ENCODE measurements at regions not wholly inside any gene's neighbourhood (a gene's known extent, or its start where the extent isn't known, plus 50 kb on each side); places are given as distances from the start of the nearest gene placed in this dataset.
A peak's percentile ranks its signal among the peaks of the same experiment; 100 is the strongest.
"Not testable (repeated sequence)": the region's sequence is repeated elsewhere in the genome, so short reads cannot be mapped to it uniquely, and the experiment has no call there.

DNA sequence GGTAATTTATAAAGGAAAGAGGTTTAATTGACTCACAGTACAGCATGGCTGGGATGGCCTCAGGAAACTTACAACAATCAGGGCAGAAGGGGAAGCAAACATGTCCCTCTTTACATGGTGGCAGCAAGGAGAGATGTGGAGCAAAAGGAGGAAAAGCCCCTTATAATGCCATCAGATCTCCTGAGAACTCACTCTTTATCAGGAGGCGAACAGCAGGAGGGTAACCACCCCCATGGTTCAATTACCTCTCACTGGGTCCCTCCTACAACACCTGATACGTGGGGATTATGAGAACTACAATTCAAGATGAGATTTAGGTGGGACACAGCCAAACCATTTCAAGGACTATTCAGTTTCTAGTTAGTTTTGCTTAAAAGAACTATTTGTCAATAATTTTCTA lies 453.3 kb downstream of the C12orf50 start:
- DNase-seq (ENCODE audit: low spot score): no peak

- DNase-seq (ENCODE audit: low spot score): not testable (repeated sequence)
Observed at GRCh38 chr12:87566918-87567317, 462.3 kb downstream of the C12orf50 start.

DNA sequence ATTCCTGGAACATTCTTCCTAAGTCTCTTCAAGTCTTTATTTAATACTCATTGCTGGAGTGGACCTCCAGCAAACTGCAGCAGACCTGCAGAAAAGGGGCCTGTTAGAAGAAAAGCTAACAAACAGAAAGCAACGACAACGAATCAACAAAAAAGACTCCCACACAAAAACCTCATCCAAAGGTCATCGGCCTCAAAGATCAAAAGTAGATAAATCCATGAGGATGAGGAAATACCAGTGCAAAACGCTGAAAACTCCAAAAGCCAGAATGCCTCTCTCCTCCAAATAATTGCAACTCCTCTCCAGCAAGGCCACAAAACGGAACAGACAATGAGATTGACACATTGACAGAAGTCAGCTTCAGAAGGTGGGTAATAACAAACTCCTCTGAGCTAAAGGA lies 472.2 kb downstream of the C12orf50 start:
- DNase-seq (ENCODE audit: low spot score): no peak

DNA sequence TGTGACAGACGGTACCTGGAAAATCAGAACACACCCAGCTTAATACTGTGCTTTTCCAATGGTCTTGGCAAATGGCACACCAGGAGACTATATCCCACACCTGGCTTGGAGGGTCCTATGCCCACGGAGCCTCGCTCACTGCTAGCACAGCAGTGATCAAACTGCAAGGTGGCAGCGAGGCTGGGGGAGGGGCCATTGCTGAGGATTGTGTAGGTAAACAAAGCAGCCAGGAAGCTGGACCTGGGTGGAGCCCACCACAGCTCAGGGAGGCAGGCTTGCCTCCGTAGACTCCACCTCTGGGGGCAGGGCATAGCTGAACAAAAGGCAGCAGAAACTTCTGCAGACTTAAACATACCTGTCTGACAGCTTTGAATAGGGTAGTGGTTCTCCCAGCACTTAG lies 498.0 kb downstream of the C12orf50 start:
- not testable (repeated sequence) for DNase-seq (ENCODE audit: low spot score)

GRCh38 chr12:87529413-87529812 lies 499.8 kb downstream of the C12orf50 start:
- DNase-seq (ENCODE audit: low spot score): no peak

GRCh38 chr12:87520968-87521367 lies 508.2 kb downstream of the C12orf50 start:
- no peak for DNase-seq (ENCODE audit: low spot score)

DNA sequence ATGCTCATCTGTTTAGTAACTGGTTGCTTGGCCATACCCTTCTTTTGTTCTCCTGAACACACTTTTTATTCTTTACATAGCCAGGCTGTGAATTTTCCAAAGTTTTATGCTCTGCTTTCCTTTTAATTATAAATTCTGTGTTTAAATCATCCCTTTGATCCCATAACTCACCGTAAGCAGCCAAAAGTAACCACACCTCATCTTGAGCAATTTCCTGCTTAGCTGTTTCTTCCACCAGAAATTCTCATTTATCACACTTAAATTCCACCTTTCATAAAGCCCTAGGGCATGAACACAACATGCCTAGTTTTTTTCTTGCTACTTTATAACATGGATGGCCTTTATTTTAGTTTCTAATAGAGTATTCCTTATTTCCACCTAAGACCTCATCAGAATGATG lies 510.7 kb downstream of the C12orf50 start:
- no peak for DNase-seq (ENCODE audit: low spot score)

DNA sequence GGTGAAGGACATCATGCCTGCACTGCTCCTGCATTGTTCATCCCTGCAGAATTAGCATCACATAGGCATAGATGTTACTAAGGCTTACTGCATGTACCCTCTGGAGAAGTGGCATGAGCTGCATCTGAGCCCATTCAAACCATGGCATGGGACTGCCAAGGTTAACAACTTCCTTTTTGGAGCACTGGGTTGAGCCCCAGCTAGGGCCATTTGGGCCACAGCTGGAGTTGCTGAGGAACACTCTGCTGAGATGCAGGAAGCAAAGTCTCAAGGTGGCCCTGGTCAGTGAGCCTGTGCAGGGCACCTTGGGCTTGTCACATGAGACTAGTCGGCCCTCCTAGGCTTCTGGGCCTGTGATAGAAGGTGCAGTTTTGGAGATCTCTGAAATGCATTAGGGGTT lies 511.2 kb downstream of the C12orf50 start:
- DNase-seq (ENCODE audit: low spot score): no peak

- no peak for DNase-seq (ENCODE audit: low spot score)
Observed at GRCh38 chr12:87513536-87514280, 515.5 kb downstream of the C12orf50 start.

GRCh38 chr12:87511371-87511770 lies 517.8 kb downstream of the C12orf50 start:
- no peak for DNase-seq (ENCODE audit: low spot score)

DNA sequence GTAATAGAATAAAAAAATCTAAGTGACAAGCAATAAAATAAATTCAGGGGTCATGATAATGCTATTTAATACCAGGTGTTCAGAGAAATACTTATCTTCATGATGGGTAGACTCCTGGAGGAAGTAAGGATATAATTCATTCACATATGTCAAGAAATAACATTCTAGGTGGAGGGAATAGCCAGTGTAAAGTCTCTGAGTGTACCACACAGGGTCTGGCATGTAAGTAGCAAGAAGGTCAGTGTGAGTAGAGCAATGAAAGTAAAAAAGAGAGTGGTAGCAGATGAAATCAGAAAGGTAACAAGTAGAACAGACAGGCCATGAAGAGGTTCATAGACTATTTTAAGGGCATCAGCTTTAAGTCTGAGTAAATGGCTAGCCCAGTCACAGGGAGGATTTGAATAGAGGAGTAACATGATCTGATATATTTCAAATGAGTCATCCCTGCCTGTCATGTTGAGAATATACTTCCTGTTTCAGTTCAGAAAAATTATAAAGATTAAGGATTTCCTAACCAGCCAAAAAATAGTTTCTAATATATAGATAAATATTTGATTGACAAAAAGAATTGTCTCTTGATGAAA lies 519.9 kb downstream of the C12orf50 start:
- DNase-seq (ENCODE audit: low spot score): peak; percentile 7

GRCh38 chr12:87491598-87491997 lies 537.6 kb downstream of the C12orf50 start:
- no peak for DNase-seq (ENCODE audit: low spot score)

DNA sequence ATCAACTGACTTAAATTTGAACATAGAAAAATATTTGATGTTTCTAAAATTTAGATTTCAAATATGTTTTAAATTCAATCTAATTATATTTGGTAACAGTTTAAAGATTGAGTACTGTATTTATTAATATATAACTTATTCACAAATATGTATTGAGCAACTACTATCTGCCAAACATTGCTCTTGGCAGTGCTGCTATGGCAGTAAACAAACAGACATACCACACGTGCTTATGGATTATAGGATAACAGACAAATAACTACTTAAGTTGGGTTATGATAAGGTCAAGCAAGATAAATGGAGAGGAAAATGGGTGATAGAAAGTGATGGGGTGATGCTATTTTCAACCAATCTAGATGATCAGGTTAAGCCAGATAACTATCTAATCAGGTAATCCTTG lies 538.1 kb downstream of the C12orf50 start:
- no peak for DNase-seq (ENCODE audit: low spot score)

- DNase-seq (ENCODE audit: low spot score): no peak
Observed at GRCh38 chr12:87469295-87469694, 559.9 kb downstream of the C12orf50 start.

DNA sequence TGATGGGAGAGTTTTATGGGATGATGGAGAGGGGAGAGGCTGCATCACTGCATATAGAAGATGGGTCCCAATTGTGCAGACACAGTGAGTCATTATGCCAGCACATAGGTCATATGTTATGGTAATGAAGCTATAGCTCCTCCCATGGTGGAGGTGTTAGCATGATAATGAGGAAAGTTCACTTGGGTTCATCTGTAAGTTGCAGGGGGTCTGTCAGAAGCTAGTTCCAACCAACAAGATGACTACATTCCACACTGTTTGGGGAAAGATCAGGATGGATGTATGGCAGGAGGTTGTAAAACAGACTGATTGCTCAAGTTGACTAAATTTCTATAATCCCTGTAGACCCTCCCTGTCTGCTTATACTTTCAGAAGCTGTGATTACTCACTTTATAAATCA lies 561.3 kb downstream of the C12orf50 start:
- no peak for DNase-seq (ENCODE audit: low spot score)

DNA sequence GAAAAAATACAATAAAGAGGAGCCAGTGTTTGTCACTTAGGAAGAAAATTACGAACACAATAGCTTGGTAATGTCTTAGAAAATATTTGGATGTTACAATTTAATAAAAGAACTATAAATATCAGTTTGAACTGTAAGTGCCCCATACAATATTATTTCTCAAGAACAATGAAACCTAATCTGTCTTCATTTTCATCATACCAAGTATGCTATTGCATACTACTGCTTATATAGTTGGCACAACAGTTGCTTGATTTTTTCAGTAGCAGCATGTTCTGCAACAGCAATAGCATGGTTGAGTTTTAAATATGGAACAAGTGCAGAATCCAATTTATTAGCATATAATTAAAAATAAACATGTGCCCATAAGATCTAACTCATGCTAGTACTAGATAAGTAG lies 564.6 kb downstream of the C12orf50 start:
- DNase-seq (ENCODE audit: low spot score): no peak

- no peak for DNase-seq (ENCODE audit: low spot score)
Observed at GRCh38 chr12:87444039-87444438, 585.2 kb downstream of the C12orf50 start.

- no peak for DNase-seq (ENCODE audit: low spot score)
Observed at GRCh38 chr12:87441511-87441910, 587.7 kb downstream of the C12orf50 start.

- peak; percentile 48 for DNase-seq (ENCODE audit: low spot score)
Observed at GRCh38 chr12:87439990-87440827, 589.0 kb downstream of the C12orf50 start.

DNA sequence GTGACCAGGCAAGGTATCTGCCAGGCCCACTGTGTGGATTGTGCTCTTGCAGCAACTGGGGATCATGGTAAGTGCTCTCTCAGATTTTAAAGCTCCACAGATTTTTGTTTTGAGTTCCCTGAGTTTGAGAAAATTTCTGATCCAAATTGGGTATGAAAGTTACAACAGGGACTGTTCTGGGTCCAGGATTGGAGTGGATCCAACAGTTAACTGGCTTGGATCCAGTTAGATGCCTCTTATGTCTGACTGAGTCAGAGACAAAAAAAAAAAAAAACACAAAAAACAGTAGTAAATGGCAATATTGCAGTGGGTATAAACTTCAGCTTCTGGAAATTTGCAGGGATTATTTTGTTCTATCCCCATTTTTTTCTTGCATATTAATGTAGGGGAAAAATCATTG lies 598.8 kb downstream of the C12orf50 start:
- no peak for DNase-seq (ENCODE audit: low spot score)

- DNase-seq (ENCODE audit: low spot score): peak; percentile 8
Observed at GRCh38 chr12:87428701-87429277, 600.4 kb downstream of the C12orf50 start.

DNA sequence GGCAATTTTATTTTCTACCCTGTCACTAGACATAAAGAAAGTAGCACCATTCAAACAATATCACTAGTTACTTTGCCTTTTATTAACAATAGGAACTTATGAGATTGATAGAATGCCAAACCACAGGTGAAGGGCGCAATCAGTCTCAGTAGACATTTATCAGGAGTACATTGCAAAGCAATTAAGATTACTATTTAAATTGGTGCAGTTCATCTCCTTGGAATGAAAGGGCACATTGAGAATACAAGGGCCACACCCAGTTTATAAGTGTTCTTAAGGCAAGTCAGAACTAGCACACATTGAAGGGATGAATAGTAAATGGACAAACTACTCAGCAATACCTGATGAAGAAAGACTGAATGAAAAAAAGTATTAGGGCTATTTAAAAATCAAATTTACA lies 601.4 kb downstream of the C12orf50 start:
- DNase-seq (ENCODE audit: low spot score): no peak
